ENCODE measurements at regions not wholly inside any gene's neighbourhood (a gene's known extent, or its start where the extent isn't known, plus 50 kb on each side); places are given as distances from the start of the nearest gene placed in this dataset.

DNA sequence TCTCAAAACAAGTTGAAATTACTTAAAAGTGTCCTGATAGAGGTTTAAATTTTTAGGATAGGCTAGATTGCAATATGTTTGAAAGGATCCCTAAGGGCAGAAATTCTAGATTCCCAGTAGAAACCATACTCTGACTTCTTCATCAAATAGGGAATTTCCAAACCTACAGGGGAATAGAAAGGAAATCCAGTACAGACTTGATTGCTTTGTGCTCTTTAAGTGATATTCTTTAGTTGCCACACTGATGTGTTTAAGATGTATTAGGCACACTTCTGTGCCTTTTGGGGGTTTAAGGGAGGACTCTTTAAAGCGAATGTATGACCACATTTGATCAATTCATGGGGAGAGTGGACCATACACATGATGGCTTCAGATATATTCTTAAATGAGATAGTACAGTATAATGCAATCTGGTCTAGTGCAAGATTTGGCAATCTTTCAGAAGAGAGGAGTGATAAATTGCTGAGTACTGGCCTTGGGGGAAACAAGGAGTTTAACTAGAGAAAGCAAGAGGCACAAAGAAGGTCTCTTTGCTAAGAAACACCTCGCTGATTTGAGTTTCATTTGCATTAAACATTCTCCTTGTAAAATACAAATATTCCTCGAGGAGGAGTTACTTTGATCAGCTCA, 268.8 kb upstream of the NR5A2 start:
- TF ChIP-seq, protein P1, sequence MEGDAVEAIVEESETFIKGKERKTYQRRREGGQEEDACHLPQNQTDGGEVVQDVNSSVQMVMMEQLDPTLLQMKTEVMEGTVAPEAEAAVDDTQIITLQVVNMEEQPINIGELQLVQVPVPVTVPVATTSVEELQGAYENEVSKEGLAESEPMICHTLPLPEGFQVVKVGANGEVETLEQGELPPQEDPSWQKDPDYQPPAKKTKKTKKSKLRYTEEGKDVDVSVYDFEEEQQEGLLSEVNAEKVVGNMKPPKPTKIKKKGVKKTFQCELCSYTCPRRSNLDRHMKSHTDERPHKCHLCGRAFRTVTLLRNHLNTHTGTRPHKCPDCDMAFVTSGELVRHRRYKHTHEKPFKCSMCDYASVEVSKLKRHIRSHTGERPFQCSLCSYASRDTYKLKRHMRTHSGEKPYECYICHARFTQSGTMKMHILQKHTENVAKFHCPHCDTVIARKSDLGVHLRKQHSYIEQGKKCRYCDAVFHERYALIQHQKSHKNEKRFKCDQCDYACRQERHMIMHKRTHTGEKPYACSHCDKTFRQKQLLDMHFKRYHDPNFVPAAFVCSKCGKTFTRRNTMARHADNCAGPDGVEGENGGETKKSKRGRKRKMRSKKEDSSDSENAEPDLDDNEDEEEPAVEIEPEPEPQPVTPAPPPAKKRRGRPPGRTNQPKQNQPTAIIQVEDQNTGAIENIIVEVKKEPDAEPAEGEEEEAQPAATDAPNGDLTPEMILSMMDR (IDR thresholded peaks at IDR 0.05), result no peak
- TF ChIP-seq POLR2A (IDR thresholded peaks at IDR 0.05) (no peak), POLR2AphosphoS5 (IDR thresholded peaks at IDR 0.05) (no peak)

All from sigmoid colon (tissue), 4 donors.